Adrenal gland (tissue), 5 donors: ENCODE measurements at regions not wholly inside any gene's neighbourhood (a gene's known extent, or its start where the extent isn't known, plus 50 kb on each side); places are given as distances from the start of the nearest gene placed in this dataset.

ENCODE experiments used
- POLR2A ChIP-seq, 2 donors: fragments of 450-650 bp; IDR thresholded peaks; one replicate each; pipeline ENCODE4 v1.6.1; 2017; ENCODE audit warnings: antibody characterized with exemption in 2 of 2, mild to moderate bottlenecking in 2 of 2, moderate library complexity in 1 of 2
- TF ChIP-seq, protein P1 (sequence below), 6 experiments: fragments of 450-650 bp in 4 of 6; fragments of 200-600 bp in 2 of 6; sonication (generic) in 1 of 6; IDR thresholded peaks; 1 replicate in 5 of 6; 2 replicates in 1 of 6; pipeline versions ENCODE4 v1.5.1 to v1.8.0; 2016 to 2021; ENCODE audit warnings: antibody characterized with exemption in 6 of 6, mild to moderate bottlenecking in 2 of 6, moderate library complexity in 1 of 6
- donor health status: DM: no; HTN: no; CAD: no.

DNA sequence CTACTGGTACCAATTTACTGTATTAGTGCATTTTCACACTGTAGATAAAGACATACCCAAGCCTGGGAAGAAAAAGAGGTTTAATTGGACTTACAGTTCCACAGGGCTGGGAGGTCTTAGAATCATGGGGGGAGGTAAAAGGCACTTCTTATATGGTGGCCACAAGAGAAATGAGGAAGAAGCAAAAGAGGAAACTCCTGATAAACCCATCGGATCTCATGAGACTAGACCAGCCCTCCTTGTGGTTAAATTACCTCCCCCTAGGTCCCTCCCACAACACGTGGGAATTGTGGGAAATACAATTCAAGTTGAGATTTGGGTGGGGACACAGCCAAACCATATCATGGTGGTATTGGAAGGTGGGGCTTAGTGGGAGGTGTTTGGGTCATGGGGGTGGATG is 56.5 kb upstream of the SPDL1 start:
- TF ChIP-seq, protein P1, sequence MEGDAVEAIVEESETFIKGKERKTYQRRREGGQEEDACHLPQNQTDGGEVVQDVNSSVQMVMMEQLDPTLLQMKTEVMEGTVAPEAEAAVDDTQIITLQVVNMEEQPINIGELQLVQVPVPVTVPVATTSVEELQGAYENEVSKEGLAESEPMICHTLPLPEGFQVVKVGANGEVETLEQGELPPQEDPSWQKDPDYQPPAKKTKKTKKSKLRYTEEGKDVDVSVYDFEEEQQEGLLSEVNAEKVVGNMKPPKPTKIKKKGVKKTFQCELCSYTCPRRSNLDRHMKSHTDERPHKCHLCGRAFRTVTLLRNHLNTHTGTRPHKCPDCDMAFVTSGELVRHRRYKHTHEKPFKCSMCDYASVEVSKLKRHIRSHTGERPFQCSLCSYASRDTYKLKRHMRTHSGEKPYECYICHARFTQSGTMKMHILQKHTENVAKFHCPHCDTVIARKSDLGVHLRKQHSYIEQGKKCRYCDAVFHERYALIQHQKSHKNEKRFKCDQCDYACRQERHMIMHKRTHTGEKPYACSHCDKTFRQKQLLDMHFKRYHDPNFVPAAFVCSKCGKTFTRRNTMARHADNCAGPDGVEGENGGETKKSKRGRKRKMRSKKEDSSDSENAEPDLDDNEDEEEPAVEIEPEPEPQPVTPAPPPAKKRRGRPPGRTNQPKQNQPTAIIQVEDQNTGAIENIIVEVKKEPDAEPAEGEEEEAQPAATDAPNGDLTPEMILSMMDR (IDR thresholded peaks at IDR 0.05) = no peak
- TF ChIP-seq POLR2A (IDR thresholded peaks at IDR 0.05) = no peak
